UCSD-AML1 (cell line): ENCODE measurements at regions not wholly inside any gene's neighbourhood (a gene's known extent, or its start where the extent isn't known, plus 50 kb on each side); places are given as distances from the start of the nearest gene placed in this dataset.
"Not testable (repeated sequence)": the region's sequence is repeated elsewhere in the genome, so short reads cannot be mapped to it uniquely, and the experiment has no call there.

ENCODE experiments used
- DNase-seq: peaks from one replicate; lab custom pipeline; 2025; ENCODE audit not compliant: unreplicated experiment; lab: John Stamatoyannopoulos, UW

- no peak for DNase-seq
Observed at GRCh38 chr5:156170351-156170961, 156.5 kb upstream of the SGCD start.

- DNase-seq = no peak
Observed at GRCh38 chr5:156174225-156174624, 152.7 kb upstream of the SGCD start.

- no peak for DNase-seq
Observed at GRCh38 chr5:156178117-156178516, 148.8 kb upstream of the SGCD start.

GRCh38 chr5:156181656-156182055, 145.3 kb upstream of the SGCD start:
- DNase-seq = no peak

- DNase-seq = no peak
Observed at GRCh38 chr5:156182174-156182967, 144.6 kb upstream of the SGCD start.

- DNase-seq = no peak
Observed at GRCh38 chr5:156186760-156187159, 140.2 kb upstream of the SGCD start.

- DNase-seq = no peak
Observed at GRCh38 chr5:156188016-156188415, 138.9 kb upstream of the SGCD start.

- no peak for DNase-seq
Observed at GRCh38 chr5:156189628-156190027, 137.3 kb upstream of the SGCD start.

GRCh38 chr5:156191547-156191946, 135.4 kb upstream of the SGCD start:
- no peak for DNase-seq

- no peak for DNase-seq
Observed at GRCh38 chr5:156197042-156197635, 129.8 kb upstream of the SGCD start.

GRCh38 chr5:156199045-156199444, 127.9 kb upstream of the SGCD start:
- DNase-seq = no peak

- DNase-seq = no peak
Observed at GRCh38 chr5:156200938-156201787, 125.8 kb upstream of the SGCD start.

- no peak for DNase-seq
Observed at GRCh38 chr5:156201788-156202403, 125.1 kb upstream of the SGCD start.

- DNase-seq = no peak
Observed at GRCh38 chr5:156208271-156208670, 118.7 kb upstream of the SGCD start.

GRCh38 chr5:156218367-156219158, 108.4 kb upstream of the SGCD start:
- DNase-seq = no peak

- DNase-seq = no peak
Observed at GRCh38 chr5:156219483-156220005, 107.4 kb upstream of the SGCD start.

- no peak for DNase-seq
Observed at GRCh38 chr5:156221816-156222215, 105.1 kb upstream of the SGCD start.

- DNase-seq = no peak
Observed at GRCh38 chr5:156223547-156223946, 103.4 kb upstream of the SGCD start.

GRCh38 chr5:156226485-156226884, 100.5 kb upstream of the SGCD start:
- not testable (repeated sequence) for DNase-seq

- no peak for DNase-seq
Observed at GRCh38 chr5:156230887-156231286, 96.1 kb upstream of the SGCD start.
